ENCODE measurements at regions not wholly inside any gene's neighbourhood (a gene's known extent, or its start where the extent isn't known, plus 50 kb on each side); places are given as distances from the start of the nearest gene placed in this dataset.

GRCh38 chr5:2471152-2471879, 280.2 kb downstream of the IRX2 start:
- Histone ChIP-seq H3K4me3 (no peak overlapping the region), H3K36me3 (no peaks in the 10 kb centered on the region), H3K27me3 (ENCODE audit: low read depth) (no peaks in the 10 kb centered on the region), H3K4me1 (no peaks in the 10 kb centered on the region), H3K9me3 (no peaks in the 10 kb centered on the region), H3K27ac (no peak overlapping the region)
- TF ChIP-seq CTCF (IDR thresholded peaks at IDR 0.05) = no peak
- no peak for ATAC-seq
- no peak for DNase-seq
- intact Hi-C loops (cut with DNase I) = no loop called here

GRCh38 chr5:2466966-2467365, 284.5 kb downstream of the IRX2 start:
- Histone ChIP-seq H3K36me3 (no peaks in the 10 kb centered on the region), H3K9me3 (no peaks in the 10 kb centered on the region), H3K27ac (no peak overlapping the region), H3K4me3 (no peak overlapping the region), H3K27me3 (ENCODE audit: low read depth) (no peaks in the 10 kb centered on the region), H3K4me1 (no peaks in the 10 kb centered on the region)
- DNase-seq (no peak), ATAC-seq (no peak)
- TF ChIP-seq CTCF (IDR thresholded peaks at IDR 0.05) = no peak
- intact Hi-C loops (cut with DNase I) = no loop called here

DNA sequence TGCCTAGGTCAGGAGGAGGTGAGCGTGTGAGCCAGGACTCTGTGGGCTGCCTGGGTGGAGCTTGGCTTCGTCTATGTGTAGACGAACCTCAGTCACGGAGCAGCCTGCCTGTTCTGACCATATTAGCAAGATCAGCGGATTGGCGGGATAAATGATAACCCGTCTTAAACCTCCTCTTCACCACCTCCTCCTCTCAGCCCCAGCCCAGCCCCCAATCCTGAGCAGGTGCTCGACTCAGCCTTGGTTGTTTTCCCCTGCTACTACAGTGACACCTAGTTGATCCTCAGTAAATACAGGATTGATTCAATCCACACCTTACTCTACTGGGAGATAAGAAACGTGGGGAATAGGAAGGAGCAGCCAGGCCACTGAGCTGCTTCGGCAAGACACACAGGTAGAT, 286.1 kb downstream of the IRX2 start:
- Histone ChIP-seq H3K4me3 (no peak overlapping the region), H3K9me3 (no peaks in the 10 kb centered on the region), H3K4me1 (no peaks in the 10 kb centered on the region), H3K27ac (no peak overlapping the region), H3K36me3 (no peaks in the 10 kb centered on the region), H3K27me3 (ENCODE audit: low read depth) (no peaks in the 10 kb centered on the region)
- DNase-seq = no peak
- intact Hi-C loops (cut with DNase I) = no loop called here
- TF ChIP-seq CTCF (IDR thresholded peaks at IDR 0.05) = no peak
- ATAC-seq = no peak

- Histone ChIP-seq H3K4me1 (no peaks in the 10 kb centered on the region), H3K27ac (no peak overlapping the region), H3K9me3 (no peaks in the 10 kb centered on the region), H3K4me3 (no peak overlapping the region), H3K36me3 (no peaks in the 10 kb centered on the region), H3K27me3 (ENCODE audit: low read depth) (no peaks in the 10 kb centered on the region)
- no peak for DNase-seq
- intact Hi-C loops (cut with DNase I) = no loop called here
- ATAC-seq = peak in 1 of 2 donors; percentile 21
- TF ChIP-seq CTCF (IDR thresholded peaks at IDR 0.05) = no peak
These were observed 287.3 kb downstream of the IRX2 start for GRCh38 chr5:2464141-2464540.

DNA sequence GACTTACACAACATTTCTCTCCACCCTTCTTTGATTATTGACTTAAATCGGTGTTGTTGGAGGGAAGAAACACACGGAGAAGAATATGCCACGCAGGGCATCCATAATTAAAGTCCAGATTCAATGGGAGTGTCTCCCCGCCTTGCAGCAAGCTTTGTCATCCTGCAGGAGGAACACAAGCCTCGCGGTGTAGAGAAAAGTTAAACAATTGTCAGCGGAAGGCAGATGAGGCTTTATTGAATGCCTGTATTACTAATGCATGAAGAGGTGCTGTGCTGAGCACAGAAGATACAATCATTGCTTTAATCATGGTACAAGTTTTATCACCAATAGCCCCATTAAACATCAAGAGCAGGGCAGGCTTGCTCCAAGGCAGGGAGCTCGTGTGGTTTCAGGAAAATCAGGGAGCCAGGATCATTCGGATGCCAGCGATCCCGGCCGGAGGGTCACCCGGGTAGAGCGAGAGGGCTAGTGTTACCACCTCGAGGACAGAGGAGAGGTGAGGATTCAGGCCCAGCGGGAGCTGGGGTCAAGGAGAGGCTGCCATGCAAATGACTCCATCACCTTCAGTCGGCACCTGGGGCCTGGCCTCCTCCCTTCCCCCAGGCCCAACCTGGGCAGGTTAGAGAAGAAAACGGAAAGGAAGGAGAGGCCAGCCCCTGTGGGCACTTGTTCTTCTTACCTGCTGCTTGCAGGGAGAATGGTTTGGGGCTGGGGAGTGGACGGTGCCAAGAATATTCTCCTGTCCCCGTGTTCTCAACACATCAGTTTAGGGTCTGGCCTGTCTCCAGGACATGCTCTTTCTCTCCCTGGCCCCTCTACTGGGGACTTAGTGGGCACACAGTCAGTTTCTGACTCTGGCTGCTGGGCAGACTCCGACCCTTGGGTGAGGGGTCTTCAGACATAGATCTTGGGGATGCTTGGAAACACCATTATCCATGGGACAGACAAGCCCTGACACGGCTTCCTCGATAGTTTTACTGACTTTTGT, 289.5 kb downstream of the IRX2 start:
- no peak for DNase-seq

More for the DNA sequence above, 289.5 kb downstream of the IRX2 start:
- Histone ChIP-seq H3K9me3 (no peaks in the 10 kb centered on the region), H3K36me3 (no peaks in the 10 kb centered on the region), H3K27ac (no peak overlapping the region), H3K27me3 (ENCODE audit: low read depth) (no peaks in the 10 kb centered on the region), H3K4me1 (no peaks in the 10 kb centered on the region), H3K4me3 (no peak overlapping the region)
- ATAC-seq = no peak
- no peak for TF ChIP-seq CTCF (IDR thresholded peaks at IDR 0.05)
- intact Hi-C loops (cut with DNase I) = no loop called here

Measured in lower lobe of right lung (tissue), 2 donors.